GM23338 (cell line): ENCODE measurements at regions not wholly inside any gene's neighbourhood (a gene's known extent, or its start where the extent isn't known, plus 50 kb on each side); places are given as distances from the start of the nearest gene placed in this dataset.

Experiments used
- ATAC-seq: fragments of 200-7000 bp; cut with Tn5 transposase; 3 replicates; pipeline ENCODE4 v1.9.1; 2020
- DNase-seq: peaks from one replicate; pipeline ENCODE4 v3.0.0-alpha.2; 2015; ENCODE audit warnings: low spot score
- H2AFZ ChIP-seq: fragments of 200-600 bp; sonication (generic); 2 replicates; pipeline ENCODE4 v1.8.0; 2016; ENCODE audit warnings: antibody characterized with exemption, mild to moderate bottlenecking, moderate library complexity
- H3F3A ChIP-seq: fragments of 200-600 bp; sonication (generic); replicated peaks from 2 replicates; pipeline ENCODE4 v1.8.0; 2017; ENCODE audit warnings: antibody characterized with exemption, mixed run types, low read depth
- H3K27ac ChIP-seq: fragments of 200-600 bp; sonication (generic); 2 replicates; pipeline ENCODE4 v1.6.1; 2016; ENCODE audit warnings: low read depth
- H3K27me3 ChIP-seq: fragments of 200-600 bp; sonication (generic); 2 replicates; pipeline ENCODE4 v1.8.0; 2016; ENCODE audit warnings: mild to moderate bottlenecking, mixed run types, moderate library complexity; ENCODE audit not compliant: insufficient read depth
- H3K36me3 ChIP-seq: fragments of 200-600 bp; sonication (generic); 2 replicates; pipeline ENCODE4 v1.8.0; 2016; ENCODE audit warnings: mild to moderate bottlenecking; ENCODE audit not compliant: insufficient read depth
- H3K4me1 ChIP-seq: fragments of 200-600 bp; sonication (generic); 2 replicates; pipeline ENCODE4 v1.8.0; 2016; ENCODE audit warnings: mild to moderate bottlenecking, moderate library complexity; ENCODE audit not compliant: insufficient read depth
- H3K4me2 ChIP-seq: fragments of 200-600 bp; sonication (generic); 2 replicates; pipeline ENCODE4 v1.7.1; 2017; ENCODE audit warnings: mixed run types
- H3K4me3 ChIP-seq: fragments of 200-600 bp; sonication (generic); 2 replicates; pipeline ENCODE4 v1.6.1; 2016; ENCODE audit warnings: mixed run types
- H3K79me2 ChIP-seq: fragments of 200-600 bp; sonication (generic); replicated peaks from 2 replicates; pipeline ENCODE4 v1.8.0; 2017; ENCODE audit warnings: mild to moderate bottlenecking; ENCODE audit not compliant: insufficient read depth
- H3K9me2 ChIP-seq: fragments of 200-600 bp; sonication (generic); 2 replicates; pipeline ENCODE4 v1.8.0; 2017; ENCODE audit not compliant: insufficient read depth
- H4K20me1 ChIP-seq: fragments of 200-600 bp; sonication (generic); replicated peaks from 2 replicates; pipeline ENCODE4 v1.8.0; 2017; ENCODE audit warnings: mild to moderate bottlenecking; ENCODE audit not compliant: insufficient read depth
- H3K27ac Mint-ChIP-seq: 2 replicates; pipeline ENCODE4 v1.8.0; 2020; ENCODE audit warnings: inconsistent platforms, mild to moderate bottlenecking, moderate library complexity, mixed read lengths
- H3K27me3 Mint-ChIP-seq: 3 replicates; pipeline ENCODE4 v1.8.0; 2022; ENCODE audit warnings: low read depth, mild to moderate bottlenecking, moderate library complexity, mixed read lengths, inconsistent platforms; ENCODE audit not compliant: insufficient read depth, poor library complexity
- H3K36me3 Mint-ChIP-seq: 3 replicates; pipeline ENCODE4 v1.8.0; 2021; ENCODE audit warnings: low read depth, mild to moderate bottlenecking, inconsistent platforms, moderate library complexity, mixed read lengths
- H3K4me1 Mint-ChIP-seq: 3 replicates; pipeline ENCODE4 v1.8.0; 2020; ENCODE audit warnings: mild to moderate bottlenecking, inconsistent platforms, mixed read lengths
- H3K4me3 Mint-ChIP-seq: 3 replicates; pipeline ENCODE4 v1.8.0; 2021; ENCODE audit warnings: moderate library complexity, mild to moderate bottlenecking, inconsistent platforms, mixed read lengths
- H3K9me3 Mint-ChIP-seq: 3 replicates; pipeline ENCODE4 v1.8.0; 2020; ENCODE audit warnings: moderate library complexity, mild to moderate bottlenecking, inconsistent platforms, mixed read lengths
- CREB1 ChIP-seq: fragments of 250-450 bp; sonication (Bioruptor Pico); IDR thresholded peaks from 2 replicates; pipeline ENCODE4 v1.5.0; 2020; ENCODE audit warnings: low read depth, mild to moderate bottlenecking, moderate library complexity
- ETS1 ChIP-seq: IDR thresholded peaks from 2 replicates; pipeline ENCODE4 v1.6.1; 2016; ENCODE audit warnings: antibody characterized with exemption
- EZH2 ChIP-seq: fragments of 200-600 bp; sonication (generic); IDR thresholded peaks from one replicate; pipeline ENCODE4 v1.8.0; 2017; ENCODE audit warnings: antibody characterized with exemption, mild to moderate bottlenecking, low read depth; ENCODE audit not compliant: unreplicated experiment
- EZH2phosphoT487 ChIP-seq: fragments of 200-600 bp; sonication (generic); IDR thresholded peaks from one replicate; pipeline ENCODE4 v1.8.1; 2018; ENCODE audit warnings: antibody characterized with exemption; ENCODE audit not compliant: unreplicated experiment
- JUNB ChIP-seq: IDR thresholded peaks from one replicate; pipeline ENCODE4 v1.6.1; 2016; ENCODE audit warnings: antibody characterized with exemption; ENCODE audit not compliant: unreplicated experiment
- NANOG ChIP-seq: IDR thresholded peaks from 2 replicates; pipeline ENCODE4 v1.6.1; 2016; ENCODE audit warnings: antibody characterized with exemption, borderline replicate concordance
- POLR2AphosphoS5 ChIP-seq: IDR thresholded peaks from 2 replicates; pipeline ENCODE4 v1.6.1; 2016; ENCODE audit warnings: antibody characterized with exemption, low read depth
- REST ChIP-seq: IDR thresholded peaks from one replicate; pipeline ENCODE4 v1.6.1; 2018; ENCODE audit warnings: antibody characterized with exemption; ENCODE audit not compliant: unreplicated experiment
- STAT1 ChIP-seq: IDR thresholded peaks from one replicate; pipeline ENCODE4 v1.6.1; 2016; ENCODE audit warnings: antibody characterized with exemption; ENCODE audit not compliant: unreplicated experiment
- ZNF114 ChIP-seq: fragments of 250-450 bp; sonication (Bioruptor Pico); IDR thresholded peaks from 2 replicates; pipeline ENCODE4 v1.5.0; 2020; ENCODE audit warnings: mild to moderate bottlenecking, moderate library complexity
- ZNF331 ChIP-seq: fragments of 250-450 bp; sonication (Bioruptor Pico); IDR thresholded peaks from 2 replicates; pipeline ENCODE4 v1.5.0; 2020; ENCODE audit warnings: low read depth, mild to moderate bottlenecking, moderate library complexity
- ZNF462 ChIP-seq: fragments of 250-450 bp; sonication (Bioruptor Pico); IDR thresholded peaks from 2 replicates; pipeline ENCODE4 v1.5.0; 2020; ENCODE audit warnings: mild to moderate bottlenecking, moderate library complexity
- TF ChIP-seq, protein P1 (sequence below), 2 experiments: fragments of 200-600 bp in 1 of 2; sonication (generic) in 1 of 2; conservative IDR thresholded peaks; 2 replicates each; pipeline versions ENCODE4 v1.5.1 to v1.6.1; 2016 to 2017; ENCODE audit warnings: antibody characterized with exemption in 2 of 2, low read depth in 2 of 2, mild to moderate bottlenecking in 2 of 2, moderate library complexity in 1 of 2

DNA sequence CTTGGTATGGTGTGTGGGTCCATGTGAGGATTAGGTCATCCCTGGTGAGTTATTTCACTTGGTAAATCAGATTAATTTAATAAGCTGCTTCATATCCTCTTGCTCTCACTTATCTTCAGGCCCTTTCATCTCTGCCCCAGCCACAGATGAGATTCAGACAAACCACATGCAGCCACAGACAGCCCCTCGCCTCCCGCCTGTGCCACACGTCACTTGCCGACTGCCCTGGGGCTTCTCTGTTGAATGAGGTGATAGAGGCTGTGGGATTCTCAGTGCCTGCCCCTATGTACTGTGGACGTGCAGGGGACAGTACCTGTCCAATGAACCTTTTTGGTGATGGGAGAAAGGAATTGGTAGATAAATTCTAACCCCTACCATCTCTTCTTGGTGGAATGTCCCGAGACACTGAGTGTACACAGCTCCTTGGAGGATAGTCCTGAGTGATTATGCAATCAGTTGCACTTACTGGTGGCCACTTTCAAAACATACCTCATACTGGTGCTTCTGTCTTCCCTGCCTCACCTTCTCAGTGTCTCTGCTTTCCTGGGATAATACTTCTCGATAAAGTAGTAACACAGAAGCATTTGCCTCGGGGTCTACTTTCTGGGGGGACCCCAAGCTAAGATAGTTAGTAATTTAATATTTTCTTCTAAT, 248.7 kb downstream of the TTC6 start (continued):
- no peak for TF ChIP-seq NANOG

GRCh38 chr14:37844614-37845013, 249.2 kb downstream of the TTC6 start:
- Histone ChIP-seq H3K79me2 (no peaks in the 10 kb centered on the region), H3K4me1 (no peaks in the 10 kb centered on the region), H3K9me2 (no peaks in the 10 kb centered on the region), H3K4me2 (no peak overlapping the region), H3K4me3 (no peak overlapping the region), H2AFZ (no peak overlapping the region), H4K20me1 (no peaks in the 10 kb centered on the region), H3F3A (no peaks in the 10 kb centered on the region), H3K27ac (no peak overlapping the region), H3K27me3 (no peaks in the 10 kb centered on the region), H3K36me3 (no peaks in the 10 kb centered on the region)
- no peaks in the 10 kb centered on the region for H3K27me3 Mint-ChIP-seq
- TF ChIP-seq POLR2AphosphoS5, result no peak
- TF ChIP-seq, protein P1, sequence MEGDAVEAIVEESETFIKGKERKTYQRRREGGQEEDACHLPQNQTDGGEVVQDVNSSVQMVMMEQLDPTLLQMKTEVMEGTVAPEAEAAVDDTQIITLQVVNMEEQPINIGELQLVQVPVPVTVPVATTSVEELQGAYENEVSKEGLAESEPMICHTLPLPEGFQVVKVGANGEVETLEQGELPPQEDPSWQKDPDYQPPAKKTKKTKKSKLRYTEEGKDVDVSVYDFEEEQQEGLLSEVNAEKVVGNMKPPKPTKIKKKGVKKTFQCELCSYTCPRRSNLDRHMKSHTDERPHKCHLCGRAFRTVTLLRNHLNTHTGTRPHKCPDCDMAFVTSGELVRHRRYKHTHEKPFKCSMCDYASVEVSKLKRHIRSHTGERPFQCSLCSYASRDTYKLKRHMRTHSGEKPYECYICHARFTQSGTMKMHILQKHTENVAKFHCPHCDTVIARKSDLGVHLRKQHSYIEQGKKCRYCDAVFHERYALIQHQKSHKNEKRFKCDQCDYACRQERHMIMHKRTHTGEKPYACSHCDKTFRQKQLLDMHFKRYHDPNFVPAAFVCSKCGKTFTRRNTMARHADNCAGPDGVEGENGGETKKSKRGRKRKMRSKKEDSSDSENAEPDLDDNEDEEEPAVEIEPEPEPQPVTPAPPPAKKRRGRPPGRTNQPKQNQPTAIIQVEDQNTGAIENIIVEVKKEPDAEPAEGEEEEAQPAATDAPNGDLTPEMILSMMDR (conservative IDR thresholded peaks at IDR 0.05; ENCODE audit: low read depth in 2 of 2), result no peak
- no peak for TF ChIP-seq ZNF462 (CRISPR knock-in tag)
- TF ChIP-seq ZNF114, result no peak
- no peak for TF ChIP-seq ETS1
- TF ChIP-seq REST, result no peak
- TF ChIP-seq JUNB, result no peak
- TF ChIP-seq STAT1, result no peak
- TF ChIP-seq NANOG, result no peak
- TF ChIP-seq EZH2phosphoT487, result no peak
- no peak for TF ChIP-seq CREB1 (CRISPR knock-in tag)
- no peak for TF ChIP-seq ZNF331 (CRISPR knock-in tag)
- no peak for TF ChIP-seq EZH2
- ATAC-seq (no peak), DNase-seq (no peak)
- no peaks in the 10 kb centered on the region for H3K4me1 Mint-ChIP-seq
- H3K36me3 Mint-ChIP-seq, result no peaks in the 10 kb centered on the region
- peaks cover under 1% of the 10 kb centered on the region; the same call in 1 of the 3 replicates for H3K9me3 Mint-ChIP-seq
- H3K4me3 Mint-ChIP-seq, result no peak overlapping the region
- H3K27ac Mint-ChIP-seq, result no peak overlapping the region
